ENCODE measurements at regions not wholly inside any gene's neighbourhood (a gene's known extent, or its start where the extent isn't known, plus 50 kb on each side); places are given as distances from the start of the nearest gene placed in this dataset.
"Not testable (repeated sequence)": the region's sequence is repeated elsewhere in the genome, so short reads cannot be mapped to it uniquely, and the experiment has no call there.

DNA sequence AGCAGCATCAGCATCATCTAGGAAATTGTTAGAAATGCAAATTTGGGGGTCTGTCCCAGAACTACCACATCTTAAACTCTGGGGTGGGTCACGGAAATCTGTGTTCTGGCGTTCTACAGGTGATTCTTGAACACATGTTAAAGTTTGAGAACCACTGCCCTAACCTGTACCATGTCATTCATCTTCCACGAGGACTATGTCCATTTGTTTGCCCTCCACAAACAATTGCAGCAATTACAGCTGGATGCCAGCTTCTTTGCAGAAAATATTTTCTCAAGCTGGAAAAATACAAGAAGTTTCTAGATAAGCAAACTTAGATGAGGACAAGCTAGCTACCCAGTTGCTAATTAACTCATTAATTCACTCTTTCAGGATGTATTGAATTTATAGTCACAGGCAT is 54.1 kb downstream of the MAFB start:
- DNase-seq: no peak

DNA sequence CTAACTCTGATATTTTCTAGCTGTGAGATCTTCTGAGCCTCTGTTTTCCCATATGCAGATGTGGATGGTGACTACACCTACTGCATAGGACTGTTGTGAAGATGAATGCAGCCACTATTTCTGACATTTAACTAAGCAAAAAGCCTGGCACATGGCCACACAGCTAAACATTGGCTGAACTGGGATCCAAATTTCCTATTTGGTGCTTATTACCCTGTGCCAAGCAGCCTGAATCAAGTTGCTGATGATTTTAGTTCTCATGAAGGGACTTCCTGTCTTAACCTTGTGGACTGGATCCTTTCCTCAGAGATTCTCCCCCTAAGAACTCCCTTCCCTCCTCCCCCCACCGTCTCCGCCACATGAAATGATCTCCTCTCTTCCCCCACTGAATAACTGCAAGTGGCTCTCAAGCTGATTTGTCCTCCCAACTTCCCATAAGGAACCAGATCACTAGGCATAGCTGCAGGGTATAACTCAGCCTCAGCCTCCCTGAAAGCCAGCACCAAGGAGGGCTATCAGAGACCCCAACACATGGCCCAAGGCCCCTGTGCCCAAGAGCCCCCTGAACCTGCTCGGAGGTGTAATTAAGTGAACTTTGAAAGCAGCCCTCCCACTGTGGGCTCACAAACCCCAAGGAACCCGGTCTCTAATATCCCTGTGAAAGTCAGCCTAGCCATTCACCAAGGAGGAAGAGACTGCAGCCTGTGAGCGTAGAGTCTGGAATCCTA is 55.7 kb downstream of the MAFB start:
- DNase-seq: no peak

DNA sequence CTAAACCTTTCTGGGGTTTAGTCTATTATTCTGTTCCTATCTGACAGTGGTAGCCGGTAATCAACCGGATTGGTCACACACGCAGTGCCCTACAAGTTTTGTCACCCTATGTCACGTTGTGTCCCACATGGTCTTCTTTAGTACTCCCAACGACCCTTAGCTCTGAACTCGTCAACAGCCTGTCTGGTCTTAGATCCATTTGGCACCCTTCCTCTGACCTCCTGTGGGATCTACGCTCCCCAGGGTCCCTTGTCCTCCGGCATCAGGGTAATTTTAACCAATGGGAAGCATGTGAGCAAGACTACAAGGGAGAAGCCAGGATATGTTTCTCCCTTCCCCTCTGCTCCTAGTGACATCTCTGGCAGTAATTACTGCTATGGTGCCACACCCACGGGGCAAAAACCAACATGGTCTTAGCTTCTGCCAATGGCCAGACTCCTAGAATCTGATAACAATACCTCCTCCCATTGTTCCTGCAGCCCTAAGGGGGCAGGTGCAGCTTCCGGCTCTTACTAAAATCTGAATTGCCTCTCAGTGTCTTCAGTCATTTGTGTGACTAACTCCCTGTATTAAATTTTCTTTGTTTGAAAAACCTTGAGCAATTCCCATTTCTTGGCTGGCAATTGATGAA is 56.6 kb downstream of the MAFB start:
- DNase-seq: no peak

DNA sequence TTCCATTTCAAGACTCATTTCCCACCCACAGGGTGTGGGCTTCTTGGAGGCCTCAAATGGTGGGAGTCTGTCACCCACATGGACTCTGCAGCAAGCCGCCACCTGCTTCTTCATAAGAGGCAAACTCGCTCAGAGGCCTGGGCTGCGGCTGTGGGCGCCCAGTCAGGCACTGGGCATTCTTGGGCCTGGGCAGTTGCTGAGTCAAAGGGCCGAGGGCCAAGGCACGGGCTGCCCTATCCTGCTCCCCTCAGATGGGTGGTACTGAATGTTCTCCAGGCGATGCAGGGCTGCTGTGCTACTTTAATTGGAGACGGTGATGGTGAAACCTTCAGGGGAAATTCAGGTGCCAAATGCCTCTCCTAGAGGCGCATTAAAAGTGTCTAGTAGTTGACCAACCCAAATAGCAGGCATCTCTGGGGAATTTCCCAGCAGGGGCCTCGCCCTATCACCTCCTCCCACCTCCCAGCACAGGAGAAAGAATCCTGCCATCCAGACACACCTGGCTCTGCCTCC is 57.9 kb downstream of the MAFB start:
- no peak for DNase-seq

DNA sequence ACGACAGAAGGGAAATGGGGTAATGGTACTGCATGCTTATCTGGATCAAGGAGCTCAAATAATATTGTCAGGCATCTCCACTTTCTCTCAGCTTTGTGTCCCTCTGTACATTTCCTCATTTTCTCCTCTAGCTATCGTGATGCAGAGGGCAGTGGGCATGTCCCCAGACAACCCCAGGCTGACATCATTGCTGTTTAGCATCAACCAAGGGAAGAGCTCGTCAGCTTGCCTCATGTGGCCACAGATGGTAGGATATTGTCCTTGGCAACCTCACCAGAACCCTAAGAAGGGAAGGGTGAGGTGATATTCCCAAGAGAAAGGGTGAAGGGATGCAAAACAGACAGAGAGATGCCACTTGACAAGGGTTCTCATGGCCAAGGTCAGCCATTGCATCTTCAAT is 58.3 kb downstream of the MAFB start:
- DNase-seq: no peak

DNA sequence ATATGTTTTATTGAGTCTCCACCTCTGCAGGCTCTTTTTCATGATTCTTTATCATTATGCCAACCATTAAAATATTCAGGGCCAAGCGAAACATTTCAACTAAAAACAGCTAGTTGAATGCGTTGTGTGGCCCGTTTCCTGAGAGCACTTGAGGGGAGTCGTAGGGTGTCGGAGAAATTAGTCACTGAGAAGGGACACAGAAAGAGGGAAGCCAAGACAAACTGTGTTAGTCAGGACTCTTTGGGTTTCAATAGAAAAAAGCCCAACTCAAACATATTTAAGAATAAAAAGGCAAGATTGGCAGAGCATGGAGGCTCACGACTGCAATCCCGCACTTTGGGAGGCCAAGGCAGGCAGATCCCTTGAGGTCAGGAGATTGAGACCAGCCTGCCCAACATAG is 58.9 kb downstream of the MAFB start:
- no peak for DNase-seq

DNA sequence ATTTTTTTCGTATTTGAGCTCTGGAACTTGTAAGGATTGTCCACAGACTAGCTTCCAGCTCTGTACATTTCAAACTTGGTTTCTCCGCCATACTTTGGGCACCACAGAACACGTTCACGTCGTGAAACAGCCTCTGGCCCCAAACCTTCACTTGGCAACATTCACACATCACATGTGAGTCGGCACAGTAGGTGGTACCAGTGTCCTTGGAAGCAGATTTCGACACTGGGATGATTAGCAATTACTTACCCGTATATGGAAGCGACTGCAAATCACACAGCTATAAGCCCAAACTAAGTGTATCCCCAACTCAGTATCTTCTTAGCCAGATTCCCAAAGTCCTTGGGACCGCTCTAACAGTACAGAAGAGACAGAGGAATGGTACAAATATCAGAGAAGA is 60.2 kb downstream of the MAFB start:
- DNase-seq: no peak

DNA sequence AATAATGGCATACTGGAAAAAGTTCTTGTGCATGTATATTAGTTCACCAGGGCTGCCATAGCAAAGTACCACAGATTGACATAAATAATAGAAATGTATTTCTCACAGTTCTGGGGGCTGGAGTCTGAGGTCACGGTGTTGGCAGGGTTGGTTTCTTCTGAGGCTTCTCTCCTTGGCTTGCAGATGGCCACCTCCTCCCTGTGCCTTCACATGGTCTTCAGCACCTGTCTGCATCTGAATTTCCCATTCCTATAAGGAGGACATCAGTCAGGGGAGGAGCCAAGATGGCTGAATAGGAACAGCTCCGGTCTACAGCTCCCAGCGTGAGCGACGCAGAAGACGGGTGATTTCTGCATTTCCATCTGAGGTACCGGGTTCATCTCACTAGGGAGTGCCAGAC is 70.0 kb downstream of the MAFB start:
- not testable (repeated sequence) for DNase-seq

DNA sequence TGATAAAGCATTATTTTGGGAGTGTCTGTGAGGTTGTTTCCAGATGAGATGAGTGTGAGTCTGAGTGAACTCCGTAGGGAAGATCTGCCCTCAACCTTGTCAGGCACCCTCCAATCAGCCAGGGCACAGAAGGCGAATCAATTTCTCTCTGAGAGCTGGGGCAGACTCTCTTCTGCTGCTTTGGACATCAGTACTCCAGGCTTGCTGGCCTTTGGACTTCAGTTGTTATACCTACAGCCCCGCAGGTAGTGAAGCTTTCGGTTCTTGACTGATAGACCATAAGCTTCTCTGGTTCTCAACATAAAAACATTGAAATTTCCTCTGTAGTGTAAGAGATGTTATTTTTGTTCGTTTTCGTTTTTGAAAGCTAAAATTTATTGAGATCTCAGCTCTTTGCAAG is 71.4 kb downstream of the MAFB start:
- DNase-seq: no peak

DNA sequence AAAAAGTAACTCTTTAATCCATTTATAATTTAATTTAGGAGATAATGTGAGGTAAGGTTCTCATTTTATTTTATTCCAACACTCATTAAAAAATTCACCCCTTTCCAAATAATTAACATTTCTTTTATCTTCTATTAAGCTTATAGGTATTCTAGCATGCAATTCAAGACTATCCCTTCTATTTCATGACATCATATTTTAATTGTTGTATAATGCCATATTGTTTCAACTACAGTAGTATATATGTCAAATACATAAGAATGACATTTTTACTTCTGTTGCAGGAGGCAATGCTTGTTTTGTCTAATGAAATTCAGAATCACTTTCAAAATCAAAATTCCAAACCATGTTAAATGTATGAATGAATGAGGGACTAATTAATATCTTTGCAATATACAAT is 76.2 kb downstream of the MAFB start:
- no peak for DNase-seq

DNA sequence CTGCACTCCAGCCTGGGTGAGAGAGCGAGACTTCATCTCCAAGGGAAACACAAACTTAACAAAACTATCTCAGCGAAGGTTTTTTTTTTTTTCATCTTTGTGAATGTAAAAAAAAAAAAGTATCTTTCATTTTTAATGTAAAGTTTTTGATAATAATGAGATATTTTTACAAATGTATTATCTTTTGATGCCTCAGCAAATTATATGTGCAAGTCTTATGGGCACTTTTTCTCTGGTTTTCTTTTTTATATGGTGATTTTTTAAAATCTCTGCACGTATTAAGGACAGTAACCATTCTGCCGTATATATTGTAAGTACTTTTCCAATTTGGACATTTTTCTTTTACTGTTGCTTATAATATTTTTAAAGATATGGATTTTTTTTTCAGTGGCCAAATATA is 76.8 kb downstream of the MAFB start:
- no peak for DNase-seq

DNA sequence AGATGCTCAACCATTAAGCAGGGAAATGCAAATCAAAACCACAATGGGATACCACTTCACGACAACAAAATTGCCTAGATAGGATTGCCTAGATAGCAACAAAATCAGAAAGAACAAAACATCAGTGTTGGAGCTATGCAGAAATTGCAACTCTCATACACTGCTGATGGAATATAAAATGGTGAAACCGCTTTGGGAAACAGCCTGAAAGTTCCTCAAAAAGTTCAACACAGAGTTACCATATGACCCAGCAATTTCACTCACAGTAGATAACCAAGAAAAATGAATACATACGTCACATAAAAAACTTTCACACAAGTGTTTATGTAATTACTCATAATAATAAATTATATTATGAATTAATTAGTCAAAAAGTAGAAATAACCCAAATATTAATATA is 78.3 kb downstream of the MAFB start:
- no peak for DNase-seq

DNA sequence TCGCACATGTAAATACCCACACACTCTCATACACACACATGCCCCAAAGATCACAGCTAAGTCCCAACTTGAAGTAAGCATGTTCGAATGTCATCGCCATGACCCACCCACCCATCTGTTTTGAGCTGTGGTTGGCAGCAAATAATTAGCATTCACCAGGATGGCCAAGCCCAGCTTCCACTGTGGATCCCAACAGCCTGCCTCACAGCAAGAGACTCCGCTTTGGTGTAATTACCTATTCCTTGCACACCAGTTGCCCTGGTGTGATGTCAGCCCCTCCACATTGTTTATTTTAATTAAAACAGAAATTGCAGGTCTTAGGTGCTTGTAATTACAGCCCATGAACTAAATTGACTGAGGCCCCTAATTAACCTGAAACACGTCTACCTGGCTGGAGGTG is 81.1 kb downstream of the MAFB start:
- no peak for DNase-seq

DNA sequence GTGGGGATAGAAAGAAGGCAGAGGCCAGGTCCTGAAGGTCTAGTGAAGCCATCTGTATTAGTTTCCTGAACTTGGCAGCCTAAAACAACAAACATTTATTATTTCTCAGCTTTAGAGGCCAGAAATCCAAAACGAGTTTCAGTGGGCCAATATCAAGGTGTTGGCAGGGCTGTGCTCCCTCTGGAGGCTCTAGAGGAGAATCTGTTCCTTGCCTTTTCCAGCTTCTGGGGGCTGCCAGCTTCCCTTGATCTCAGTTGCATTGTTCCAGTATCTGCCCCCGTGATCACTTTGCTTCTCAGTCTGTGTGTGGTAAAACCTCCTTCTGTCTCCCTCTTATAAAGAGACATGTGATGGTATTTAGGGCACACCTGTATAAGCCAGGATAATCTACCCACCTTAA is 82.4 kb downstream of the MAFB start:
- DNase-seq: no peak

DNA sequence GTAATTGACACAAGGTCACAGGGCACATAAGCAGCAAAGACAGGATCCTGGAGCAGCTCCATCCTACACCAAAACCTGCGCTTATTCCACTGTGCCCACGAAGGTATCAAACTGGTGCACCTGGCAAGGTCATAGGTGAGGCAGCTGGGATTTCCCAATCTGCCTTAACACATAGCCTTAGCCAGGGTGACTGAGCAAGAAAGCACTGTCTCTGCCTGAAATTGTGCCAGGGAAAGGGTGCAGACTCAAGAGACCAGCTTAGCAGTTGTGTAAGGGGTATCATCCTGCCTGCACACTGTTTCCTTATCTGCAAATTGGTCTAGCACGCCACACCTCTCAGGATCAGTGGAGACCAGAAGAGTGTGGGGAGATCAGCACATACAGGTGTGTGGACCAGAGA is 82.8 kb downstream of the MAFB start:
- DNase-seq: no peak

DNA sequence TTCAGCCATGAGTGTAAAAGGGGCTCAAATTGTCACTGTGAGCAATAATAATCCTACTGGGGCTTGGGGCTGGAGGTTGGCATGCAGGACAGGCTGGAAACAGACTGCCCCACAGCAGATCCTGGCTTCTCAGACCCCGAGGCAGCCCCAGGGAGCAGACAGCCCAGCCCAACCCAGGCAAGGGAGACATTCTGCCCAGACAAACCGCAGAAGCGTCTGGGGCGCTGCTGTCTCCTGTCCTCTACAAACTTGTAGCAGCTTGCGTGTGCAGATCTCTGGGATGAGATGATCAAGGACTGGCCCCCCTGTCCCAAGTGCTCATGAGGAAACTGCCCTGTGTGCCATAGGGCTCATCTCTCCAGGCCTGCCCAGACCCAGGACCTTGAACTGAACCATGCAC is 84.6 kb downstream of the MAFB start:
- DNase-seq: no peak

DNA sequence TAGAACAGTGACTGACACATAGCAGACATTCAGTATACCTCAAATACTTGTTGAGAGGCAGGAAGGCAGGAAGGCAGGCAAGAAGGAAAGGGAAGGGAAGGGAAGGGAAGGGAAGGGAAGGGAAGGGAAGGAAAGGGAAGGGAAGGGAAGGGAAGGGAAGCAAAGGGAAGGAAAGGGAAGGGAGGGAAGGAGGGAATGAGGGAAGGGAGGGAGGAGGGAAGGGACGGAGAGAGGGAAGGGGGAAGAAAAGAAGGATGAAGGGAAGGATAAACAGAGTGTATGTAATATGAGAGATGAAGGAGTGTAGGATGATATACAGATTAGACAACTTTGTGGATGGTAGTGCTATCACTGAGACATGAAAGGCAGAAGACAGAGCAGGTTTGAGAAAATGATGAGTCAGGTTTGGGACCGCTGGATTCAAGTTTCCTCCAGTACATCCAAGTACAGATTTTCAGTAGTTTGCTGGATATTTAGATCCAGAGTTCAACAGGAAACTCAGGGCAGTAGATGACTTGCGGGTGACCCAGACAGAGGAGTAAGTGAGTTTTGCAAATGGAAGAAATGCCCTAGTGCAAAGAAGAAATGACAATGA is 85.9 kb downstream of the MAFB start:
- no peak for DNase-seq

DNA sequence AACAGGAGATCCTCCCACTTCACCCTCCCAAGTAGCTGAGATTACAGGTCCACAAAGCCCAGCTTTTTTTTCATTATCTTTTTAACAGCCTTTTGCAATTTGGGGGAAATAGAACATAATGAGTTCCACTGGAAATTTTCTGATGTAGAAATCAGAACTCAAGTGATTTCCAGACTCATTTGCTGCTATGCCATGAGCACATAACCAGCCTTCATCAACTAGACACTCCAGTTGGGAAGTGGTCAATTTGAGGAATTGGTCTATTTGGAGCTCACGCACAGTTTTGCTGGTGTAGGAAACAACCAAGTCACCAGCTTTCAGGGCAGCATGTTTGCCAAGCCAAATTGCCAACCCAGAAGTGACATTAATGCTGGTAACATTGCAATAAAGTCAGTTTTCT is 86.7 kb downstream of the MAFB start:
- DNase-seq: no peak

DNA sequence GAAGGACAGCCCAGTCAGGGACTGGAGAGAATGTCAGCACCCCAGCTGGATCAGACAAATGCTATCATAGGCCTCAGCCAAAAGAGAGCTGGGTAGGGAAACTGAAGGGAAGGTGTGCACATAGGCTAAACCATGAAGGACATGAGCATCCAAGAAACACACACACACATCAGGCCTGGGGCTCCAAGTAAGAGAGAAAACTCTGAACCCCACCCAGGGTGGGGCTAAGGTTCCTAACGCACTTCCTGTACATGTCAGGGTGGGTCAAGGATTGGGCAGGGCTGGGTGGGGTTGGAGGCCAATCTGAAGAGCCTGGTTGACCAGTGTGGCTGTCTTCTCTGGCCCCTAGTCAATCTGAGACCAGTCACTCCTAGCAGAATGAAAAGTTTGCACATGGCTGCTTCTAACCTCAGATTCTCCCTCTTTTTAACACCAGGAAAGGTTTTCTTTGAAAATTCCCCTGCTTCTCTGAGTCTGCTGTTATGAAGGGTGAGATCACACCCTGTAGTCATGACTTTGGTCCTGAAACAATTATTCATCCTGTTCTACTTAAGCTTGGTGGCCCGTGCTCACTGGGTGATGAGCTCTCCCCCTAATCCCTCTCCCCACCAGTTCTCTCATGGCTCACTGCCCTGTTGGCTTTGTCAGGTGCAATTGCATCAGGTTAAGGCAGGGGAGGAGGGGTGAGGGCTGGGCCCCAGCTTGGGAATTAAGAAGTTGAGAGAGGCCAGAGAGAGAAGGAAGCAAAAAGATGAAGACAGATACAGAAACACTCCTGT is 88.4 kb downstream of the MAFB start:
- DNase-seq: no peak

DNA sequence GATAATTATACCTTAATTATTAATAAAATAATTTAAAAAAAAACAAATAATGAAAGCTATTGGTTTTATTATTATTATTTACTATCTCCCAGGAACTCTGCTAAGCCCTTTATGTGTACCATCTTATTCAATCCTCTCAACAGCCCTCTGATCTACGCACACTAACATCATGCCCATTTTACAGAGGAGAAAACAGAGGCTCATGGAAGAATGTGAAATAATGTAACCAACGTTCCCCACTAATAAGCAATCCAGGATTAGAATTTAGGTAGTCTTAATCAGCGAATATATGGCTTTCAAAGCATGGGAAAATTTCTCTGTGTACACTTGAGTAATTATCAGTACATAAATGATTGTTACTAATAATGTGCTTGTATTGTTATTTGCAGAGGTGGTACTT is 89.0 kb downstream of the MAFB start:
- no peak for DNase-seq

DNA sequence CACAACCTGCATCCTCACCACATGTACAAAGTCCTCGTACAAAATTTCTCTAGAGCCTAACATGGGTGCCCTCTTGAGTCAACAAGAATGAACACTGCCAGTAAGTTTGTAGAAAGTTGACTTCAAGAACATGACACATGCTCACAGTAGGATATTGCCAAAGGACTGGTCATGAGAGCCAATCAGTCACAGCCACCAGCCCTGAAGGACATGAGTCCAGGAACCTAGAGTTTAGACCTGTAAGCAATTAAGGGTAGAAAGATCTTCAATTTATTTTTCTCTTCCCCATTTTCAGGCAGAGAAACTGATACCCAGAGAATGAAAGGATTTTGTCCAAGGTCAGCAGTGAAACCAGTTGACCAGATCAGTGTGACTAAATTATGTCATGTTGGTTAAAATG is 96.1 kb downstream of the MAFB start:
- no peak for DNase-seq

DNA sequence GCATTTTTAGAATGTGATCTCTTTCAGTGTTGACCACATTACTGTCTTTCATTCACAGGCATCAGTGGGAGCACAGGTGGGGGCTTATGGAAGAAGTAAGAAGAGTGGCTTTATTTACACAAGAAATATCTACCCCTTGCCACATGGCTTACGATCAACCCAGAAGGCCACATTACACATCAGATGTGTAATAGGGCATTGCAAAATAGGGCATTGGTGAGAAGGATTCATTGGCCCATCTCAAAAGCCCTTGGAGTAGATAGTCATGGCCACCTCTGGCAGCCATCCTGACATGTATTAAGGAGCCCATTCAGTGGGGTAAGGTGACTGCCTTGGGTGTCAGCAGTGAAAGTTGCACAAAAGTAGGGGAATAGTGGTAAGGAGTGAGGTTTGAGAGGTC is 97.5 kb downstream of the MAFB start:
- DNase-seq: no peak

DNA sequence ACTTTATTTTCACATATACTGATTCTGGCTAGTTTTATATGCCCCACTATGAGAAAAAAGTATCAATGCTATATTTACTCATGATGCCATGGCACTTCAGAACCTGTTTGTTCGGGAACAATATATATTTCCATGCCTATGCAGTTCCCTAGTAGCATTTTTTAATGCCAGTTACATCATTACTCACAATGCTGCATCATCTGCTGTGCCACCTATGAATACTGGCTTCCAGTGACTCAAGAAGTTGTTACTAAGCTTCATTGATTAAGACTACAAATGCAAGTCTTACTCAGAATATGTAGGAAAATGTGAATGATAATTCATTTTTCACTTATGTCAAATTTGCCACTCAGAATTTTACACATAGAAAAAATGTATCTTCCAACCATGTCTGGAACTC is 97.9 kb downstream of the MAFB start:
- no peak for DNase-seq

DNA sequence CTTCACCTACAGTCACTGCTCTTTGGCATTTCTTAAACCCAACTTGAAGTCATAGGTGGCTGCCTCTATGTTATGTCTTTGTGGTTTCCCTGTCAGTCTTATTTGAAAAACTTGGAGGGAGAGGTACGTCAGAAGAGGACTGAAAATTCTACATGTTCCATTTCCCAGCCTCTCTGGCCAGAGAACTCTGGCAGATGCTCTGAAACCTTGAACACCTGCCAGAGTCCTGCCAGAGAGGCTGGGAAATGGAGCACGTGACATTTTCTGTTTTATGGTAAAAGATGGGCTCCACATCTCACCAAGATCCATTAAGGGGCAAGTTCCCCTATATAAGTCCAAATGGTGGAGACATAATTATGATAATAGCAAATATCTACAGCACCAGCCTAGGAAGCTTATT is 99.5 kb downstream of the MAFB start:
- no peak for DNase-seq
